ENCODE measurements at regions not wholly inside any gene's neighbourhood (a gene's known extent, or its start where the extent isn't known, plus 50 kb on each side); places are given as distances from the start of the nearest gene placed in this dataset.

DNA sequence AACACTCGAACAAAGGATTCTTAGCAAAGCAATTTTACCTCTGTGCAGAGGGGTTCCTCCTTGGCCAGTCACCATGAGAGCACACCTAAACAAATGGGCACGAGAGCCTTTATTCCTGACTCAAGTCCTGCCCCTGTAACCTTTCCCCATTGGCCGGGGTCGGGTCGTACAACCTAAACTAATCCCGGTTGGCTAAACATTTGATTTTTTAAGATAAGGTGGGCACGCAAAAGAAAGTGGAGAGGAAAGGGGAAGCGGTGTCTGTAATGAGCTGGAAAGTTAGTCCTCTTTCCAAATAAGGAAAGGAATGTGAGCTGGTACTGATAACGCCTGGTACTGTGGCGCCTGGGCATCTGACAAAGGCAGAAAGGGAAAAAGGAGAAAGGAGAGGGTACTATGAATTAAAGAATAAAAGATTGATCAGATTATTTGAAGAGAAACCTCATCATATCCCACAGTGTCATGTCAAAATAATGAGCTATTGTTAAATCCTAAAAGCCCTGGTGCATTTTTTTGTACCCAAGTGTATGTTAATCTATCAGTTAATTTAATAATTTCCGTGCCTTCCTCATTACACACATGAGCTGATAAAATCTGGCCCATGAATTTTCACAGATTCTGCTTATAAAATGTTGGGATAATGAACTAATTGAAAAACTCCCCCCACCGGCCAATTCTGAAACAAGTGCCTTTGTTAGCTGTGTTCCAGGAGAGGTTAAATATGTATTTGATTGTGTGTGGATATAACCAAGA is 335.7 kb downstream of the RFC3 start:
- no peaks in the 10 kb centered on the region for H3K36me3 ChIP-seq (ENCODE audit: control insufficient read depth in 2 of 2, insufficient read depth in 1 of 2, low read length in 2 of 2)
- no peaks in the 10 kb centered on the region for H3K9me3 ChIP-seq (ENCODE audit: control insufficient read depth, insufficient read depth, low read depth, low read length)
- no peak overlapping the region for H3K4me3 ChIP-seq (ENCODE audit: low read depth, low read length)
- ChIA-PET CTCF (interaction anchor here (0.6 kb wide), 1 partner anchor 19 kb away, joined by 10 read pairs; no protein-coding TSS in a partner anchor), POLR2A (no interaction called here)
- peaks cover 8% of the 10 kb centered on the region; the same call in 1 of the 2 replicates for H3K4me1 ChIP-seq (ENCODE audit: control insufficient read depth, insufficient read depth, low read length)
- H3K27ac ChIP-seq (ENCODE audit: extremely low read depth, low read depth, low read length) = no peak overlapping the region
- TF ChIP-seq, protein P1, sequence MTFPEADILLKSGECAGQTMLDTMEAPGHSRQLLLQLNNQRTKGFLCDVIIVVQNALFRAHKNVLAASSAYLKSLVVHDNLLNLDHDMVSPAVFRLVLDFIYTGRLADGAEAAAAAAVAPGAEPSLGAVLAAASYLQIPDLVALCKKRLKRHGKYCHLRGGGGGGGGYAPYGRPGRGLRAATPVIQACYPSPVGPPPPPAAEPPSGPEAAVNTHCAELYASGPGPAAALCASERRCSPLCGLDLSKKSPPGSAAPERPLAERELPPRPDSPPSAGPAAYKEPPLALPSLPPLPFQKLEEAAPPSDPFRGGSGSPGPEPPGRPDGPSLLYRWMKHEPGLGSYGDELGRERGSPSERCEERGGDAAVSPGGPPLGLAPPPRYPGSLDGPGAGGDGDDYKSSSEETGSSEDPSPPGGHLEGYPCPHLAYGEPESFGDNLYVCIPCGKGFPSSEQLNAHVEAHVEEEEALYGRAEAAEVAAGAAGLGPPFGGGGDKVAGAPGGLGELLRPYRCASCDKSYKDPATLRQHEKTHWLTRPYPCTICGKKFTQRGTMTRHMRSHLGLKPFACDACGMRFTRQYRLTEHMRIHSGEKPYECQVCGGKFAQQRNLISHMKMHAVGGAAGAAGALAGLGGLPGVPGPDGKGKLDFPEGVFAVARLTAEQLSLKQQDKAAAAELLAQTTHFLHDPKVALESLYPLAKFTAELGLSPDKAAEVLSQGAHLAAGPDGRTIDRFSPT (tag by site-specific recombination; IDR thresholded peaks at IDR 0.05) = peak; percentile 42; the same call in 1 of the 2 replicates
- no peak for TF ChIP-seq ZNF18 (tag by site-specific recombination; IDR thresholded peaks at IDR 0.05)
- no peak for TF ChIP-seq ZNF140 (tag by site-specific recombination; IDR thresholded peaks at IDR 0.05)
- 0 out of 2 replicates have a peak, but pooled peaks have one; percentile 18 for TF ChIP-seq SP2 (tag by site-specific recombination; IDR thresholded peaks at IDR 0.05)
- 0 out of 2 replicates have a peak, but pooled peaks have one; percentile 14 for TF ChIP-seq ZNF366 (tag by site-specific recombination; conservative IDR thresholded peaks at IDR 0.05)
- no peak for TF ChIP-seq ZNF274 (IDR thresholded peaks at IDR 0.05; ENCODE audit: low read length)
- no peak for TF ChIP-seq ZNF274 (tag by site-specific recombination; IDR thresholded peaks at IDR 0.05; ENCODE audit: borderline replicate concordance)
- no peak for TF ChIP-seq ZNF692 (tag by site-specific recombination; IDR thresholded peaks at IDR 0.05)
- no peak for TF ChIP-seq ZNF670 (tag by site-specific recombination; IDR thresholded peaks at IDR 0.05; ENCODE audit: low read depth)
- TF ChIP-seq PRDM1 (tag by site-specific recombination; IDR thresholded peaks at IDR 0.05) = peak; percentile 80
- TF ChIP-seq ZNF174 (tag by site-specific recombination; IDR thresholded peaks at IDR 0.05) = no peak
- no peak for TF ChIP-seq ZNF560 (tag by site-specific recombination; IDR thresholded peaks at IDR 0.05; ENCODE audit: borderline replicate concordance)
- TF ChIP-seq ZNF48 (tag by site-specific recombination; IDR thresholded peaks at IDR 0.05) = no peak

- peak; percentile 28; the same call in 1 of the 2 replicates for TF ChIP-seq SP7 (tag by site-specific recombination; IDR thresholded peaks at IDR 0.05)
- TF ChIP-seq, protein P2, sequence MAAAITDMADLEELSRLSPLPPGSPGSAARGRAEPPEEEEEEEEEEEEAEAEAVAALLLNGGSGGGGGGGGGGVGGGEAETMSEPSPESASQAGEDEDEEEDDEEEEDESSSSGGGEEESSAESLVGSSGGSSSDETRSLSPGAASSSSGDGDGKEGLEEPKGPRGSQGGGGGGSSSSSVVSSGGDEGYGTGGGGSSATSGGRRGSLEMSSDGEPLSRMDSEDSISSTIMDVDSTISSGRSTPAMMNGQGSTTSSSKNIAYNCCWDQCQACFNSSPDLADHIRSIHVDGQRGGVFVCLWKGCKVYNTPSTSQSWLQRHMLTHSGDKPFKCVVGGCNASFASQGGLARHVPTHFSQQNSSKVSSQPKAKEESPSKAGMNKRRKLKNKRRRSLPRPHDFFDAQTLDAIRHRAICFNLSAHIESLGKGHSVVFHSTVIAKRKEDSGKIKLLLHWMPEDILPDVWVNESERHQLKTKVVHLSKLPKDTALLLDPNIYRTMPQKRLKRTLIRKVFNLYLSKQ (tag by site-specific recombination; IDR thresholded peaks at IDR 0.05; ENCODE audit: borderline replicate concordance) = no peak
- TF ChIP-seq IKZF3 (tag by site-specific recombination; IDR thresholded peaks at IDR 0.05) = peak; percentile 72; the same call in 1 of the 2 replicates
- TF ChIP-seq ZNF354C (tag by site-specific recombination; IDR thresholded peaks at IDR 0.05; ENCODE audit: borderline replicate concordance, low read depth) = no peak
- 0 out of 2 replicates have a peak, but pooled peaks have one; percentile 25 for TF ChIP-seq ZNF362 (tag by site-specific recombination; IDR thresholded peaks at IDR 0.05)
- TF ChIP-seq ZNF658 (tag by site-specific recombination; IDR thresholded peaks at IDR 0.05) = no peak
- no peak for TF ChIP-seq ZNF2 (tag by site-specific recombination; IDR thresholded peaks at IDR 0.05)
- no peak for TF ChIP-seq ZNF558 (tag by site-specific recombination; IDR thresholded peaks at IDR 0.05)
- TF ChIP-seq ZBTB17 (tag by site-specific recombination; IDR thresholded peaks at IDR 0.05) = peak; percentile 78
- no peak for TF ChIP-seq ZNF37A (tag by site-specific recombination; IDR thresholded peaks at IDR 0.05)
- TF ChIP-seq MYNN (tag by site-specific recombination; IDR thresholded peaks at IDR 0.05; ENCODE audit: borderline replicate concordance) = no peak
- TF ChIP-seq SCRT2 (tag by site-specific recombination; IDR thresholded peaks at IDR 0.05) = no peak
- no peak for TF ChIP-seq ZNF654 (tag by site-specific recombination; IDR thresholded peaks at IDR 0.05; ENCODE audit: low read depth)
- Histone ChIP-seq H3K36me3 (ENCODE audit: control insufficient read depth in 2 of 2, insufficient read depth in 1 of 2, low read length in 2 of 2) (no peaks in the 10 kb centered on the region), H3K9me3 (ENCODE audit: control insufficient read depth, insufficient read depth, low read depth, low read length) (no peaks in the 10 kb centered on the region), H3K4me1 (ENCODE audit: control insufficient read depth, insufficient read depth, low read length) (peaks cover 8% of the 10 kb centered on the region; the same call in 1 of the 2 replicates), H3K4me3 (ENCODE audit: low read depth, low read length) (peak overlapping the region; percentile 24), H3K27ac (ENCODE audit: extremely low read depth, low read depth, low read length) (peak overlapping the region; percentile 28; the same call in 1 of the 2 replicates)
- ChIA-PET CTCF (interaction anchor here (0.6 to 0.7 kb wide), 3 partner anchors 48 to 87 kb away, joined by 3 to 4 read pairs (median 3); no protein-coding TSS in a partner anchor), POLR2A (interaction anchor here (0.7 kb wide), 1 partner anchor 809 kb away, joined by 3 read pairs; no protein-coding TSS in a partner anchor)
Measured at GRCh38 chr13:34155931-34156607, 338.1 kb downstream of the RFC3 start.
